ENCODE measurements at regions not wholly inside any gene's neighbourhood (a gene's known extent, or its start where the extent isn't known, plus 50 kb on each side); places are given as distances from the start of the nearest gene placed in this dataset.

DNA sequence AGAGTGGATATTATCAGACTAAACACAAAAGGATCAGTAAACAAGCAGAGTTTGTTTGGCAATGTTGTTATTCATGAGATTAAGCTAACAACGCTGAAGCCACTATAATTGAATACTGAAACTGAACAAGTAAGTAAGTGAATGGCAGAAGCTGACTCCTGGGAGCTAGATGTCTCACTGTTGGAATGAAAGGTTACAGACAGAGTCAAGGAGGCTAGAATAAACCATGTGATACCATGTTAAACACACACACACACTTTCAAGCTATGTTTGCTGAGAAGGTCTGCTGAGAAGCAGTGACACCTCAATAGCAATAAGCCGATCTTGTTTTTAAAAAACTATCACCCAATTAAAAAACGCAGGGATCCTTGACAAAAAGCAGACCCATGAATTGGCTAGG is 1609.4 kb upstream of the MIR17HG start (continued):
- TF ChIP-seq, protein P1, sequence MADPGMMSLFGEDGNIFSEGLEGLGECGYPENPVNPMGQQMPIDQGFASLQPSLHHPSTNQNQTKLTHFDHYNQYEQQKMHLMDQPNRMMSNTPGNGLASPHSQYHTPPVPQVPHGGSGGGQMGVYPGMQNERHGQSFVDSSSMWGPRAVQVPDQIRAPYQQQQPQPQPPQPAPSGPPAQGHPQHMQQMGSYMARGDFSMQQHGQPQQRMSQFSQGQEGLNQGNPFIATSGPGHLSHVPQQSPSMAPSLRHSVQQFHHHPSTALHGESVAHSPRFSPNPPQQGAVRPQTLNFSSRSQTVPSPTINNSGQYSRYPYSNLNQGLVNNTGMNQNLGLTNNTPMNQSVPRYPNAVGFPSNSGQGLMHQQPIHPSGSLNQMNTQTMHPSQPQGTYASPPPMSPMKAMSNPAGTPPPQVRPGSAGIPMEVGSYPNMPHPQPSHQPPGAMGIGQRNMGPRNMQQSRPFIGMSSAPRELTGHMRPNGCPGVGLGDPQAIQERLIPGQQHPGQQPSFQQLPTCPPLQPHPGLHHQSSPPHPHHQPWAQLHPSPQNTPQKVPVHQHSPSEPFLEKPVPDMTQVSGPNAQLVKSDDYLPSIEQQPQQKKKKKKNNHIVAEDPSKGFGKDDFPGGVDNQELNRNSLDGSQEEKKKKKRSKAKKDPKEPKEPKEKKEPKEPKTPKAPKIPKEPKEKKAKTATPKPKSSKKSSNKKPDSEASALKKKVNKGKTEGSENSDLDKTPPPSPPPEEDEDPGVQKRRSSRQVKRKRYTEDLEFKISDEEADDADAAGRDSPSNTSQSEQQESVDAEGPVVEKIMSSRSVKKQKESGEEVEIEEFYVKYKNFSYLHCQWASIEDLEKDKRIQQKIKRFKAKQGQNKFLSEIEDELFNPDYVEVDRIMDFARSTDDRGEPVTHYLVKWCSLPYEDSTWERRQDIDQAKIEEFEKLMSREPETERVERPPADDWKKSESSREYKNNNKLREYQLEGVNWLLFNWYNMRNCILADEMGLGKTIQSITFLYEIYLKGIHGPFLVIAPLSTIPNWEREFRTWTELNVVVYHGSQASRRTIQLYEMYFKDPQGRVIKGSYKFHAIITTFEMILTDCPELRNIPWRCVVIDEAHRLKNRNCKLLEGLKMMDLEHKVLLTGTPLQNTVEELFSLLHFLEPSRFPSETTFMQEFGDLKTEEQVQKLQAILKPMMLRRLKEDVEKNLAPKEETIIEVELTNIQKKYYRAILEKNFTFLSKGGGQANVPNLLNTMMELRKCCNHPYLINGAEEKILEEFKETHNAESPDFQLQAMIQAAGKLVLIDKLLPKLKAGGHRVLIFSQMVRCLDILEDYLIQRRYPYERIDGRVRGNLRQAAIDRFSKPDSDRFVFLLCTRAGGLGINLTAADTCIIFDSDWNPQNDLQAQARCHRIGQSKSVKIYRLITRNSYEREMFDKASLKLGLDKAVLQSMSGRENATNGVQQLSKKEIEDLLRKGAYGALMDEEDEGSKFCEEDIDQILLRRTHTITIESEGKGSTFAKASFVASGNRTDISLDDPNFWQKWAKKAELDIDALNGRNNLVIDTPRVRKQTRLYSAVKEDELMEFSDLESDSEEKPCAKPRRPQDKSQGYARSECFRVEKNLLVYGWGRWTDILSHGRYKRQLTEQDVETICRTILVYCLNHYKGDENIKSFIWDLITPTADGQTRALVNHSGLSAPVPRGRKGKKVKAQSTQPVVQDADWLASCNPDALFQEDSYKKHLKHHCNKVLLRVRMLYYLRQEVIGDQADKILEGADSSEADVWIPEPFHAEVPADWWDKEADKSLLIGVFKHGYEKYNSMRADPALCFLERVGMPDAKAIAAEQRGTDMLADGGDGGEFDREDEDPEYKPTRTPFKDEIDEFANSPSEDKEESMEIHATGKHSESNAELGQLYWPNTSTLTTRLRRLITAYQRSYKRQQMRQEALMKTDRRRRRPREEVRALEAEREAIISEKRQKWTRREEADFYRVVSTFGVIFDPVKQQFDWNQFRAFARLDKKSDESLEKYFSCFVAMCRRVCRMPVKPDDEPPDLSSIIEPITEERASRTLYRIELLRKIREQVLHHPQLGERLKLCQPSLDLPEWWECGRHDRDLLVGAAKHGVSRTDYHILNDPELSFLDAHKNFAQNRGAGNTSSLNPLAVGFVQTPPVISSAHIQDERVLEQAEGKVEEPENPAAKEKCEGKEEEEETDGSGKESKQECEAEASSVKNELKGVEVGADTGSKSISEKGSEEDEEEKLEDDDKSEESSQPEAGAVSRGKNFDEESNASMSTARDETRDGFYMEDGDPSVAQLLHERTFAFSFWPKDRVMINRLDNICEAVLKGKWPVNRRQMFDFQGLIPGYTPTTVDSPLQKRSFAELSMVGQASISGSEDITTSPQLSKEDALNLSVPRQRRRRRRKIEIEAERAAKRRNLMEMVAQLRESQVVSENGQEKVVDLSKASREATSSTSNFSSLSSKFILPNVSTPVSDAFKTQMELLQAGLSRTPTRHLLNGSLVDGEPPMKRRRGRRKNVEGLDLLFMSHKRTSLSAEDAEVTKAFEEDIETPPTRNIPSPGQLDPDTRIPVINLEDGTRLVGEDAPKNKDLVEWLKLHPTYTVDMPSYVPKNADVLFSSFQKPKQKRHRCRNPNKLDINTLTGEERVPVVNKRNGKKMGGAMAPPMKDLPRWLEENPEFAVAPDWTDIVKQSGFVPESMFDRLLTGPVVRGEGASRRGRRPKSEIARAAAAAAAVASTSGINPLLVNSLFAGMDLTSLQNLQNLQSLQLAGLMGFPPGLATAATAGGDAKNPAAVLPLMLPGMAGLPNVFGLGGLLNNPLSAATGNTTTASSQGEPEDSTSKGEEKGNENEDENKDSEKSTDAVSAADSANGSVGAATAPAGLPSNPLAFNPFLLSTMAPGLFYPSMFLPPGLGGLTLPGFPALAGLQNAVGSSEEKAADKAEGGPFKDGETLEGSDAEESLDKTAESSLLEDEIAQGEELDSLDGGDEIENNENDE (IDR thresholded peaks at IDR 0.05; ENCODE audit: low read depth, low read length), result no peak
- TF ChIP-seq PHB (CRISPR knock-in tag; IDR thresholded peaks at IDR 0.05), result no peak
- TF ChIP-seq HDGF (IDR thresholded peaks at IDR 0.05), result no peak
- TF ChIP-seq, protein P2, sequence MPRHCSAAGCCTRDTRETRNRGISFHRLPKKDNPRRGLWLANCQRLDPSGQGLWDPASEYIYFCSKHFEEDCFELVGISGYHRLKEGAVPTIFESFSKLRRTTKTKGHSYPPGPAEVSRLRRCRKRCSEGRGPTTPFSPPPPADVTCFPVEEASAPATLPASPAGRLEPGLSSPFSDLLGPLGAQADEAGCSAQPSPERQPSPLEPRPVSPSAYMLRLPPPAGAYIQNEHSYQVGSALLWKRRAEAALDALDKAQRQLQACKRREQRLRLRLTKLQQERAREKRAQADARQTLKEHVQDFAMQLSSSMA (CRISPR knock-in tag; IDR thresholded peaks at IDR 0.05), result no peak

All from K562 (cell line).